GM12873 (cell line): ENCODE measurements at regions not wholly inside any gene's neighbourhood (a gene's known extent, or its start where the extent isn't known, plus 50 kb on each side); places are given as distances from the start of the nearest gene placed in this dataset.

Experiments used
- CTCF ChIP-seq: IDR thresholded peaks from 2 replicates; pipeline ENCODE4 v1.5.1; 2012; ENCODE audit warnings: low read depth, mild to moderate bottlenecking, moderate library complexity, low read length, control low read depth; ENCODE audit not compliant: insufficient read depth; ENCODE audit errors: missing control alignments

- no peak for TF ChIP-seq CTCF
Measured at GRCh38 chr4:8727546-8728510, 135.3 kb downstream of the CPZ start.

- no peak for TF ChIP-seq CTCF
Measured at GRCh38 chr4:8727131-8727530, 134.6 kb downstream of the CPZ start.

- no peak for TF ChIP-seq CTCF
Measured at GRCh38 chr4:8726344-8726851, 133.8 kb downstream of the CPZ start.

- TF ChIP-seq CTCF, result no peak
Measured at GRCh38 chr4:8725845-8726244, 133.3 kb downstream of the CPZ start.

GRCh38 chr4:8725071-8725841, 132.7 kb downstream of the CPZ start:
- no peak for TF ChIP-seq CTCF

- TF ChIP-seq CTCF, result no peak
Measured at GRCh38 chr4:8724436-8725070, 132.0 kb downstream of the CPZ start.

GRCh38 chr4:8723222-8723980, 130.8 kb downstream of the CPZ start:
- no peak for TF ChIP-seq CTCF
